ENCODE measurements at regions not wholly inside any gene's neighbourhood (a gene's known extent, or its start where the extent isn't known, plus 50 kb on each side); places are given as distances from the start of the nearest gene placed in this dataset.
"Not testable (repeated sequence)": the region's sequence is repeated elsewhere in the genome, so short reads cannot be mapped to it uniquely, and the experiment has no call there.

GRCh38 chr17:51428668-51429495, 168.5 kb downstream of the UTP18 start:
- H3K4me3 ChIP-seq = no peak overlapping the region
- TF ChIP-seq POLR2A (IDR thresholded peaks at IDR 0.05) (no peak), POLR2AphosphoS5 (IDR thresholded peaks at IDR 0.05) (no peak), CTCF (IDR thresholded peaks at IDR 0.05) (no peak), EP300 (IDR thresholded peaks at IDR 0.05) (no peak)
- 72% methylated on average over 8 of the region's 8 CpGs for WGBS
- no peaks in the 10 kb centered on the region for H3K36me3 ChIP-seq
- no peak for DNase-seq (ENCODE audit: low spot score in 2 of 2)
- no peaks in the 10 kb centered on the region for H3K27me3 ChIP-seq
- H3K27ac ChIP-seq = no peak overlapping the region
- H3K9me3 ChIP-seq = no peaks in the 10 kb centered on the region
- H3K4me1 ChIP-seq = peaks cover 7% of the 10 kb centered on the region

GRCh38 chr17:51429938-51430337, 169.6 kb downstream of the UTP18 start:
- not testable (repeated sequence) for H3K9me3 ChIP-seq; H3K4me3 ChIP-seq; H3K27ac ChIP-seq; H3K36me3 ChIP-seq; DNase-seq (ENCODE audit: low spot score in 2 of 2); H3K27me3 ChIP-seq; H3K4me1 ChIP-seq
- WGBS = 65% methylated on average over 3 of the region's 3 CpGs

- Histone ChIP-seq H3K36me3 (no peaks in the 10 kb centered on the region), H3K27me3 (no peaks in the 10 kb centered on the region), H3K27ac (no peak overlapping the region), H3K4me3 (no peak overlapping the region), H3K9me3 (no peaks in the 10 kb centered on the region), H3K4me1 (peaks cover 7% of the 10 kb centered on the region)
- TF ChIP-seq POLR2AphosphoS5 (IDR thresholded peaks at IDR 0.05) = no peak
- no peak for TF ChIP-seq POLR2A (IDR thresholded peaks at IDR 0.05)
- TF ChIP-seq CTCF (IDR thresholded peaks at IDR 0.05) = no peak
- no peak for TF ChIP-seq EP300 (IDR thresholded peaks at IDR 0.05)
- 87% methylated on average over 5 of the region's 5 CpGs for WGBS
- DNase-seq (ENCODE audit: low spot score in 2 of 2) = no peak
Measured at GRCh38 chr17:51430591-51430990, 170.2 kb downstream of the UTP18 start.

GRCh38 chr17:51434434-51435170, 174.3 kb downstream of the UTP18 start:
- Histone ChIP-seq H3K4me1 (no peaks in the 10 kb centered on the region), H3K4me3 (no peak overlapping the region), H3K9me3 (no peaks in the 10 kb centered on the region), H3K27me3 (no peaks in the 10 kb centered on the region), H3K36me3 (no peaks in the 10 kb centered on the region), H3K27ac (no peak overlapping the region)
- no peak for DNase-seq (ENCODE audit: low spot score in 2 of 2)
- no peak for TF ChIP-seq POLR2A (IDR thresholded peaks at IDR 0.05)
- TF ChIP-seq CTCF (IDR thresholded peaks at IDR 0.05) = no peak
- TF ChIP-seq EP300 (IDR thresholded peaks at IDR 0.05) = no peak
- 43% methylated on average over 7 of the region's 7 CpGs for WGBS

GRCh38 chr17:51435171-51435552, 174.8 kb downstream of the UTP18 start:
- Histone ChIP-seq H3K27me3 (no peaks in the 10 kb centered on the region), H3K4me1 (no peaks in the 10 kb centered on the region), H3K36me3 (no peaks in the 10 kb centered on the region), H3K27ac (no peak overlapping the region), H3K4me3 (no peak overlapping the region), H3K9me3 (no peaks in the 10 kb centered on the region)
- TF ChIP-seq POLR2A (IDR thresholded peaks at IDR 0.05) (no peak), EP300 (IDR thresholded peaks at IDR 0.05) (no peak), CTCF (IDR thresholded peaks at IDR 0.05) (no peak), POLR2AphosphoS5 (IDR thresholded peaks at IDR 0.05) (no peak)
- DNase-seq (ENCODE audit: low spot score in 2 of 2) = no peak
- WGBS = 48% methylated on average over 3 of the region's 3 CpGs
